ENCODE measurements at regions not wholly inside any gene's neighbourhood (a gene's known extent, or its start where the extent isn't known, plus 50 kb on each side); places are given as distances from the start of the nearest gene placed in this dataset.

DNA sequence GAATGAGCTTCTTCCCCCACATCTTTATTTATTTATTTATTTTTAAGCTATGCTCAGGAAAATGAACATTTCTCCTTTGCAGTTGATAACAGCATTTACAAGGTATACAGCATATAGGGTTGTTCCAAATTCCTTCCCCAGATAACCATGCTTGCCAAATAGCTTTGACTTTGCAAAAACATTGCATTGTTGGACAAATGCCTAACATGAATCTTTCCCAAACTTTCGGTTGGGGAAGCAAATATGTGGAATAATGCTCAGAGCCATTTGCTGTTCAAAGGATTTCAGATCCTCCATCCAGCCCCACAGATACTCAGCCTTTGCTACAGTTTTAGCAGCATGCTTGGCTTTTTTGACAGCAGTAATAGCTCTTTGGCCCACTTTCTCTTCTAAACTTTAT is 127.2 kb upstream of the AGA start:
- TF ChIP-seq, protein P1, sequence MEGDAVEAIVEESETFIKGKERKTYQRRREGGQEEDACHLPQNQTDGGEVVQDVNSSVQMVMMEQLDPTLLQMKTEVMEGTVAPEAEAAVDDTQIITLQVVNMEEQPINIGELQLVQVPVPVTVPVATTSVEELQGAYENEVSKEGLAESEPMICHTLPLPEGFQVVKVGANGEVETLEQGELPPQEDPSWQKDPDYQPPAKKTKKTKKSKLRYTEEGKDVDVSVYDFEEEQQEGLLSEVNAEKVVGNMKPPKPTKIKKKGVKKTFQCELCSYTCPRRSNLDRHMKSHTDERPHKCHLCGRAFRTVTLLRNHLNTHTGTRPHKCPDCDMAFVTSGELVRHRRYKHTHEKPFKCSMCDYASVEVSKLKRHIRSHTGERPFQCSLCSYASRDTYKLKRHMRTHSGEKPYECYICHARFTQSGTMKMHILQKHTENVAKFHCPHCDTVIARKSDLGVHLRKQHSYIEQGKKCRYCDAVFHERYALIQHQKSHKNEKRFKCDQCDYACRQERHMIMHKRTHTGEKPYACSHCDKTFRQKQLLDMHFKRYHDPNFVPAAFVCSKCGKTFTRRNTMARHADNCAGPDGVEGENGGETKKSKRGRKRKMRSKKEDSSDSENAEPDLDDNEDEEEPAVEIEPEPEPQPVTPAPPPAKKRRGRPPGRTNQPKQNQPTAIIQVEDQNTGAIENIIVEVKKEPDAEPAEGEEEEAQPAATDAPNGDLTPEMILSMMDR (IDR thresholded peaks at IDR 0.05): no peak
- no peak for TF ChIP-seq POLR2A (IDR thresholded peaks at IDR 0.05)
- TF ChIP-seq EP300 (IDR thresholded peaks at IDR 0.05): no peak
